NOMO-1 treated with dmso at 0.1 percent for 144 hours (cell line): ENCODE measurements at regions not wholly inside any gene's neighbourhood (a gene's known extent, or its start where the extent isn't known, plus 50 kb on each side); places are given as distances from the start of the nearest gene placed in this dataset.
"Not testable (repeated sequence)": the region's sequence is repeated elsewhere in the genome, so short reads cannot be mapped to it uniquely, and the experiment has no call there.

Experiments
- DNase-seq: peaks from one replicate; lab custom pipeline; 2025; ENCODE audit not compliant: unreplicated experiment; lab: John Stamatoyannopoulos, UW

- no peak for DNase-seq
Measured at GRCh38 chr12:93237235-93237915, 140.3 kb upstream of the NUDT4 start.

GRCh38 chr12:93238512-93239262, 139.0 kb upstream of the NUDT4 start:
- not testable (repeated sequence) for DNase-seq

GRCh38 chr12:93239789-93240188, 137.9 kb upstream of the NUDT4 start:
- not testable (repeated sequence) for DNase-seq

GRCh38 chr12:93242154-93242972, 135.4 kb upstream of the NUDT4 start:
- DNase-seq, result no peak

GRCh38 chr12:93243382-93243688, 134.4 kb upstream of the NUDT4 start:
- no peak for DNase-seq

GRCh38 chr12:93243689-93244513, 133.8 kb upstream of the NUDT4 start:
- peak; percentile 90 for DNase-seq

GRCh38 chr12:93244514-93245077, 133.1 kb upstream of the NUDT4 start:
- DNase-seq, result peak; percentile 65

GRCh38 chr12:93245543-93245942, 132.2 kb upstream of the NUDT4 start:
- DNase-seq, result no peak

GRCh38 chr12:93247313-93247991, 130.3 kb upstream of the NUDT4 start:
- DNase-seq, result no peak

GRCh38 chr12:93252221-93252620, 125.5 kb upstream of the NUDT4 start:
- no peak for DNase-seq

- no peak for DNase-seq
Measured at GRCh38 chr12:93254911-93255310, 122.8 kb upstream of the NUDT4 start.

- no peak for DNase-seq
Measured at GRCh38 chr12:93256256-93256969, 121.3 kb upstream of the NUDT4 start.

- DNase-seq, result no peak
Measured at GRCh38 chr12:93261505-93262094, 116.1 kb upstream of the NUDT4 start.

GRCh38 chr12:93272997-93273396, 104.7 kb upstream of the NUDT4 start:
- DNase-seq, result no peak

GRCh38 chr12:93273834-93274564, 103.7 kb upstream of the NUDT4 start:
- DNase-seq, result no peak

GRCh38 chr12:93274937-93275336, 102.8 kb upstream of the NUDT4 start:
- no peak for DNase-seq

GRCh38 chr12:93275589-93275988, 102.1 kb upstream of the NUDT4 start:
- DNase-seq, result no peak
